HUDEP-2 (cell line): ENCODE measurements at regions not wholly inside any gene's neighbourhood (a gene's known extent, or its start where the extent isn't known, plus 50 kb on each side); places are given as distances from the start of the nearest gene placed in this dataset.

Experiments
- DNase-seq, 76 experiments: peaks; one replicate each; lab custom pipeline; 2025; ENCODE audit not compliant: unreplicated experiment in 76 of 76; lab: John Stamatoyannopoulos, UW

GRCh38 chr11:88405853-88406252 is 68.3 kb upstream of the CTSC start:
- no peak for DNase-seq

- no peak for DNase-seq
Measured at GRCh38 chr11:88404932-88405710, 67.6 kb upstream of the CTSC start.

GRCh38 chr11:88404391-88404790 is 66.9 kb upstream of the CTSC start:
- no peak for DNase-seq

- no peak for DNase-seq
Measured at GRCh38 chr11:88402784-88403183, 65.2 kb upstream of the CTSC start.

- DNase-seq, result no peak
Measured at GRCh38 chr11:88402192-88402715, 64.7 kb upstream of the CTSC start.

- DNase-seq, result no peak
Measured at GRCh38 chr11:88398791-88399570, 61.4 kb upstream of the CTSC start.

GRCh38 chr11:88398372-88398771 is 60.8 kb upstream of the CTSC start:
- DNase-seq, result no peak

GRCh38 chr11:88390254-88390653 is 52.7 kb upstream of the CTSC start:
- DNase-seq, result no peak

- DNase-seq, result no peak
Measured at GRCh38 chr11:88387957-88388356, 50.4 kb upstream of the CTSC start.
